NCI-H1694 treated with DMSO at 0.1 percent for 48 hours (cell line): ENCODE measurements at regions not wholly inside any gene's neighbourhood (a gene's known extent, or its start where the extent isn't known, plus 50 kb on each side); places are given as distances from the start of the nearest gene placed in this dataset.
A peak's percentile ranks its signal among the peaks of the same experiment; 100 is the strongest.

ENCODE experiments used
- DNase-seq: peaks from one replicate; lab custom pipeline; 2025; lab: John Stamatoyannopoulos, UW

DNA sequence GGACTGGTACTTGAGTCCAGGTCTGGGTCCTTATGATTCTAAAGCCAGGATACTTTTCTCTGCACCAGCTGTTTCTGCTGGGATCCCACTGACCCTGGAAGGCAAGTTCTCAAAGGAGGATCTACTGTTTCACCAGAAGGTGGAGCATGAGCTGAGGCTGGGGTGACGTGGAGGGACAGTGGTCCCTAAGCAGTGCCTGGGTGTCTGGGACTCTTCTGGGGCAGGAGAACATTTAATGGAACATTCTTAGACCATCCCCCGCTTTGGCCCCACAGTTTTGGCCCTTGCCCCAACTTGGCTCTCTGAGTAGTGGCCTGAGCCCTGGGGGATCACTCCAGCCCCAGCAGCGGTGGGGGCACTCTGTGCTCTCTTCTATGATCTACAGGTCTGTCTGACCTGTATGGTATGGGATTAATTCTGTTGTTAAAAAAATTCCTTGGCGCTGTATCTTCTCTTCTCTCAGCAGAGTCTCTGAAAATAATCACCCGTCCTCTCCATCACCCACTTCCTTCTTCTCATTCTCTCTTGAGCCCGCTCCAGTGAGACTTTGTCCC lies 60.3 kb upstream of the CSF3R start:
- peak; percentile 6 for DNase-seq

DNA sequence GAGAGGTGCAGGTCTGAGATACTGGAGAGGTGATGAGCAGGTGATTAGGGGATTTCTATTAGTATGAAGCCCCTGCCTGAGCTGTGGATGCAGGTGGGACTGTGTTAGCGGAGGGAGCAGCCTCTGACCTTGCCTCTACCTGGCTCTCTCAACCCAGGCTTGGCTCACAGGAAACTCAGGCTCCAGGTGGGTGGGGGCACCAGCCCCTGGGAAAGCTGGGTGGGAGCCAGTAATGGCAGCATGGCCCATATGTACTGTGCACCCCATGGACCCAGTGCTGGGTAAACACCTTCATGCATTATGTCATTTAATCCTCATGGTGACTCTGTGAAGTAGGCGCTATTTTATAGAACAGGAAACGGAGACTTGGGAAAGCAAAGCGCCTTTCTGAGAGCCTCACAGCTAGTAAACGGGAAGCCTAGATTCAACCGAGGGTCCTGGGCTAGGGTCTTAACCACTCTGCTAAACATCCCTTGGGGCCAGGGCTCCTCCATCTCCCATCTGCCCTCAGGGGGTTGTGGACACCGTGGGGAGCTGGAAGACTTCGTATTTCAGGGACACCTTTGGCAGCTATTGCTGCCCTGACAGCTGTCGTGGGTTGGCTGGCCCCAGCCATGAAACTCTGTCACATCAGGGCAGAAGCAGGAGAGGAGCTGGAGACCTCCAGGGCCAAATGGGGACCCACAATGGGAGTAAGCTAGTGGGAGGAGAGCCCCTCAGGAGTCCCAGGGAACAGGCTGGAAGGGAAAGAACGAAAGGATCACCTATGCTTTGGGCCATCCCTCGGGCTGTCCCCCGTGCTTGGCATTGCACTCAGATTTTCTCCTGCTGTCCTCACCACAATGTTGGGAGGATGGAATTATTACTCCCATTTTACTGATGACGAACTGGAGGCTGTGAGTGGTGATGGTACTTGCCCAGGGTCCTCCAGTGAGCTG lies 59.6 kb upstream of the CSF3R start:
- no peak for DNase-seq

DNA sequence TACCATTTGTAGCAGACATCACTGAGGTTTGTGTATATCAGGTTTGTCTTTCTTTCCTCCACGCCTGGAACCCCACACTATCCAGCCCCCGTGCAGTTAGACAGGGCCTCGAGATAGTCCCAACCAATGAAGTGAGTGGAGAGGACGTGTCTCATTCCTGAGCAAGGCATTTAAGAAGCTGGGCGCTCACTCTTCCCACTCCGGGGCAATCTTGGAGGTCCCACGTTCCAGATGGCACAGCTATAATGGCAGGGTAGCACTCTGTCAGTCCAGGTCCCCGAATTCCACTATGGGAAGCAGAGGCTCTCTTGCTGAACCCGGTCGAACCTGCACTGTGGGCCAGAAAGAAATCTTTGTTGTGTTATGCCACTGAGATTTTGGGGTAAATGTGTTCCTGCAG lies 57.3 kb upstream of the CSF3R start:
- DNase-seq = no peak

DNA sequence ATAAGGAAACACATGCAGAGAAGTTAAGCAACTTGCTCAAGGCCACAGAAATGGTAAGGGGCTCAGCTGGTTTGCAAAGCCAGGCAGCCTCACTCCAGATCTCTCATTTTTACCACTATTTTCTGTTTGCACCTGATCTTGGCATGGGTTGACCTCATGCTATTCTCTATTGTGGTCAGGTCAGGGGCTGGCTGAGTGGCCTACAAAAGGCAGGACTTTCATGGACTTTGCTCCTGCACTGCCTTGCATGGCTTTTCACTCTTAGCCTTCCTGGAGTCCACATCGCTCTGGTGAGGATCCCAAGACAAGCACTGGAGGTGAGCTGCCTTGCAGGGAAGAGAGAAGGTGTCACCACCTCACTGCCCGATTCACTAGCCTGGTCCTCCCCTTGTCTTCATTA lies 56.8 kb upstream of the CSF3R start:
- no peak for DNase-seq

DNA sequence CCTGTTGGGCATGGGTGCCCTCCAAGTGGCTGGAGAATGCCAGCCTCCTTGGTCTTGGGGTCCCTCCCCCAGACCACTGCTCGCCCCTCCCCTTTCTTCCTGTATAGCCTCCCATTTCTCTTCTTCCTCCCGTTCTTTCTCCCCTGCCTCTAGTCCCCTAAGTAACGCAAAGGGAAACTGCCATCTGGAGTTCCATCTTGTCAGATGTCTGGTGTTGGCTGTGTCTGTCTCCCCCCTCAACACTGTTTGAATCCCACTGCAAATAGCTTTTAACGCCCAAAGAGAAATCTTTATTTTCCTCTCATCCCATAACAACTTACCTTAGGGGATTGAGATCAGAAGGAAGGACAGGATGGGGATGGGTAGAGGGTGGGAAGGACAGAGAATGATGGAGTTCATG lies 55.3 kb upstream of the CSF3R start:
- no peak for DNase-seq

DNA sequence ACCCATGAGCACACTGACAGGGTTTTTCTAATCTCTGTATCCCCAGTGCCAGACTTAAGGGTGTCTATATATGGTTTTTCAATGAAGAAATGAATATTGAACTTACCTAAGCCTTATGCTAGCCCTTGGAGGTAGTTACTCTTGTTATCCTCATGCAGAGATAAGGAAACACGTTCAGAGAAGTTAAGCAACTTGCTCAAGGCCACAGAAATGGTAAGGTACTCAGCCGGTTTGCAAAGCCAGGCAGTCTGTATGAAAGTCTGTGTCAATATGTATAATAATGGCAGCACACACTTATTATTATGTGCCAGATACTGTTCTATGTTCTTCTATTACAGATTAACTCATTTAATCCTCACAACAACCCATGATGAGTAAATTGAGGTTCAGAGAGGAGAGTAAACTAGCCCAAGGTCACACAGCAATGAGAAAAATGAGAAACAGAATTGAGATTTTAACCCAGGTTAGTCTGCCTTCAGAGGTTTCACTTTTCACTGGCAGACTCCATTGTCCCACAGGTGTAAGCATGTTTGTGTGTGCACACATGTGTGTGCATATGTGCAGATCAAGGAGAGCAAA lies 54.6 kb upstream of the CSF3R start:
- no peak for DNase-seq

DNA sequence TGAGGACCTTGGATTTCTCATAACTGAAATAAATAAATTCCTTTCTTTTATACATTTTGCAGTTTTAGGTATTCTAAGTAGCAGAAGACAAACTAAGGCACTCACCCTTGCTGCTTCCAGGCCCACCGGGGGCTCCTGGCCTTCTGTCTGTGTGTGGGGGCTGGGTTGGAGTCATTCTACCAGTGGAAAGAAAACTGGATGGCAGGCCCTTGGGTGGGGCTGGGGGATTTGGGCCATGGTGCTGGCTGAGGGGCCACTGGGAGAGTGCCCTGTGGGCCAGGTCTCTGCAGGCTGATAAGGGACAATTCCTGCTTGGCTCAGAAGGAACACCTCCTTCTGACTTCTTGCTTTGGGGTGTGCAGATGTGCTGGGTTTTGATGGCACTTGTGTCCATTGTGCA lies 54.0 kb upstream of the CSF3R start:
- no peak for DNase-seq

DNA sequence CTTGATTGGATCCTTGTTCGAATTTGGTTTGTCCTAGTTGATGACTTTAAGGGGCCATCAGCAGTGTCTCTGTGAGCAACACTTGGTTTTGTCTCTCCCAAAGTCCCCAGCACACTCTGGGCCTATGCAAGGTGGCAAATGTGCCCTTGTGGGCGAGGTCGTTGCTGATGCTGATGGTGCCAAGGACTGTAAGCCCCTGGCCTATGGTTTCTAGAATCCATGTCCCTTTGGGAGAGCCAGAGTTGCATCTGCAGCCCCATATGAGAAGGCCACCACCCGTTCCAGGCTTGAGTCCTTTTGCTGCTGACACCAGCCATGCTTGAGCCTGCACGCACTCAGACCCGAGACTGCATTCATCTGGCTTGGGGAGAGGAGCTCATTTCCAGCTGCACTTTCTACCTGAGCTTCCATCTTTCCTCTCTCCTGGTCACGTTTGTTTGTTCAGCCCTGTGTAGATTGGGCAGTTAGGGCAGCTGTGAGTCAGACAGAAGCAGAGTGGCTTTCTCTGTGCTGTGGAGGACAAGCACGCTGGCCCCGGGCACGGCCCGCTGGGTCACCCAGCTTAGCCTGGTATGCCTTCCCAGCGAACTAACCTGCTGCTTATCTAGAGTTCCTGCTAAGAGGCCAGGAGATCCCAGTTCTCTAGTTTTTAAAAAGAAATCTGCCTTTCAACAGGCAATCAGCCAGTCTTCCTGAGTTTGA lies 52.1 kb upstream of the CSF3R start:
- no peak for DNase-seq

DNA sequence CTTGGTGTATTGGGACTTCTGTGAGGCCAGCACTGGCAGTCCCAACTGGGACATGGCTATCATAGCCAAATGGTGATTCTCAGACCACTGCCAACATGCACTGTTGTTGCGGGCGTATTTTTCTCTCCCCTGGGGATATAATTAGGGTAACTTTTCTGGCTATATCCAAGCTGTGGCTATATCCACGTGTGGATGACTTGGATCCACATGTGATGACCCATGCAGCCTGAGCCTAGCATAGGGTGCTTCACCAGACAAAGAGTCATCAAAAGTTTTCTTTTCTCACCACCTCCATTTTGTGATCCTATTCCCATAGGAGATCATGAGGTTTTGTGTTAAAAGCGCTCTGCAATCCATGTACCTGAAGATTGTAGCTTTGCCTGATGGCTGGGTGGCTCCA lies 51.2 kb upstream of the CSF3R start:
- no peak for DNase-seq

DNA sequence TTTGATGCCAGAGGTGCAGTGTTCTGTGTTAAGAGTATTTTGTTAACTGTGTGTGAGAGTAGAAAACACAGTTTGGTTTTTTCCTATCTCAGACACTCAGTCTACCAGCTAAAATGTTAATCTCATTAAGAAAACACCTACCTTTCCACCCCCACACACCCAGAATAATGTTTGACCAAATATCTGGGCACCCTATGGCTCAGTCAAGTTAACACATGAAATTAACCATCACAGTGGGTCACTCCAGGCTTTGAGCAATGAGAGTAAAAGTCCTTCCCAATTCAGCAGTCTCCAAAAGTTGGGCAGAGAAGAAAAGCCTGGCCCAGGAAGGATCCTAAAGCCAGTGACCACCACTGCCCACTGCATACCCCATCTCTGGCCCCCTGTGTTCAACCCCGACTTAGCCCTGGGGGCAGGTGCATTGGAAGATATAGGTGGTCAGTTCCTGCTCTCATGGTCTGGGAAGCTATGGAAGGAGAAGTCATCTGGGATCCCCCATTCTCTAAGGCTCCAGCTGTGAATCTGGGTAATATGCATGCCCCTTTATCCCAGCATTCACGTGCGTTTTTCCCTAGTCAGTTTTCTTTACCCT lies 50.2 kb upstream of the CSF3R start:
- DNase-seq = no peak
